ENCODE measurements at regions not wholly inside any gene's neighbourhood (a gene's known extent, or its start where the extent isn't known, plus 50 kb on each side); places are given as distances from the start of the nearest gene placed in this dataset.
"Not testable (repeated sequence)": the region's sequence is repeated elsewhere in the genome, so short reads cannot be mapped to it uniquely, and the experiment has no call there.

DNA sequence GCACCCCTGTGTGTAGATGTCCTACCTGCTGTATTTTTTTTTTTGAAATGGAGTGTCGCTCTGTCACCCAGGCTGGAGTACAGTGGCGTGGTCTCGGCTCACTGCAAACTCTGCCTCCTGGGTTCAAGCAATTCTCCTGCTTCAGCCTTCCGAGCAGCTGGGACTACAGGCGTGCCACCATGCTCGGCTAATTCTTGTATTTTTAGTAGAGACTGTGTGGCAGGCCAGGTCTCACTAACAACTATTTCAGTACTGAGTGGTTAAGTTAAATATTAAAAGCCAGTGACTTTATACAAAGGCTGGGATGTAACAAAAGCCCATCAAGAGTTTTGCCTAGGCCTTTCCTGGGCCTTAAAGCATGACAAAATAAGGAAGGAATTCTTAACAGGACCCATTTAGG, 255.3 kb upstream of the C2CD4B start:
- H3K9me3 ChIP-seq (ENCODE audit: control insufficient read depth, low read depth, low read length); H3K27me3 ChIP-seq (ENCODE audit: control insufficient read depth, insufficient read depth, low read length); H3K27ac ChIP-seq (ENCODE audit: low read length); DNase-seq; H3K4me3 ChIP-seq (ENCODE audit: low read length); H3K36me3 ChIP-seq (ENCODE audit: control insufficient read depth, insufficient read depth, low read length): not testable (repeated sequence)
- WGBS (ENCODE audit: insufficient coverage, low lambda C conversion rate), result no CpG with 5 or more reads among the region's 6 CpGs
- peaks cover 28% of the 10 kb centered on the region for H3K4me1 ChIP-seq (ENCODE audit: control insufficient read depth, insufficient read depth, low read length)

DNA sequence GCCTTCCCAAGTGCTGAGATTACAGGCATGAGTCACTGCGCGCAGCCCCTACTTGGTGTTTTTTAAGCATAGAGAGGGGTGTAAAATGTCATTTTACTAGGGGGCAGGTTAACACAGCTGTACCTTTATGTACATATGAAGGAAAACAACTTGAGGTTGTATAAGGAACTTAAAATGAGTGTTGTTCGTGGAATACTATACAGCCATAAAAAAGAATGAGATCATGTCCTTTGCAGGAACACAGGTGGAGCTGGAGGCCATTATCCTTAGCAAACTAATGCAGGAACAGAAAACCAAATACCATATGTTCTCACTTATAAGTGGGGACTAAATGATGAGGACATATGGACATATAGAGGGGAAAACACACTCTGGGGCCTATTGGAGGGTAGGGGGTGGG, 256.2 kb upstream of the C2CD4B start:
- Histone ChIP-seq H3K9me3 (ENCODE audit: control insufficient read depth, low read depth, low read length) (no peaks in the 10 kb centered on the region), H3K36me3 (ENCODE audit: control insufficient read depth, insufficient read depth, low read length) (no peaks in the 10 kb centered on the region), H3K27me3 (ENCODE audit: control insufficient read depth, insufficient read depth, low read length) (no peaks in the 10 kb centered on the region), H3K4me3 (ENCODE audit: low read length) (no peak overlapping the region), H3K27ac (ENCODE audit: low read length) (no peak overlapping the region), H3K4me1 (ENCODE audit: control insufficient read depth, insufficient read depth, low read length) (peaks cover 24% of the 10 kb centered on the region)
- no peak for DNase-seq
- WGBS (ENCODE audit: insufficient coverage, low lambda C conversion rate), result 100% methylated on average over 1 of the region's 3 CpGs

DNA sequence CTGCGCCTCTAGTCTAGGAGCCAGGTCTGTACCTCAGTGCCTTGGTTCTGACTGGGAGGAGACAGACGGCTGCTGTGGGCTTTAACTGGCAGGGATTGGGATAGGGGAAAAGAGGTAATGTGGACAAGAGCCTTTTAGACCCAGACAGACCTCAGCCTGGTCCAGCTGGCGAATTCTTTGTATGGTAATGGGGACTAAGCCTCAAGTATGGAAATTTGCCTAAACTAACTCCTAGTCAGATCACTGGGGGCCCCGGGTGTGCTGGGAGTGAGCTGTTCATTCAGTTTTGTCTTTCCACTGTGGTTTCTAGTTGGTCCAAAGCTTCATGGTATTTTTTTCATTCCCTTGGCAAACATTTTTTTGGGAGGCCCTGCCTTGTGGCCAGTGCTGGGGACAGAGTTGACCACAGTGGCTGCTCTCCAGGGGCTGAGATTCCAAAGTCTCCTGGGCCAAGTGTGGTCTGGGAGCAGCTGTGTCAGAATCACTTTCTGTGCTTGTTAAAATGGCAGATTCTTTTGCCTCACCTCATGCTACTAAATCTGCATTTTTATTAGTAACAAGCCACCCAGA, 261.4 kb upstream of the C2CD4B start:
- H3K9me3 ChIP-seq (ENCODE audit: control insufficient read depth, low read depth, low read length), result no peaks in the 10 kb centered on the region
- no peaks in the 10 kb centered on the region for H3K4me1 ChIP-seq (ENCODE audit: control insufficient read depth, insufficient read depth, low read length)
- H3K27me3 ChIP-seq (ENCODE audit: control insufficient read depth, insufficient read depth, low read length), result no peaks in the 10 kb centered on the region
- no peak for DNase-seq
- H3K36me3 ChIP-seq (ENCODE audit: control insufficient read depth, insufficient read depth, low read length), result no peaks in the 10 kb centered on the region
- H3K27ac ChIP-seq (ENCODE audit: low read length), result no peak overlapping the region
- H3K4me3 ChIP-seq (ENCODE audit: low read length), result no peak overlapping the region
- 50% methylated on average over 1 of the region's 4 CpGs for WGBS (ENCODE audit: insufficient coverage, low lambda C conversion rate)

DNA sequence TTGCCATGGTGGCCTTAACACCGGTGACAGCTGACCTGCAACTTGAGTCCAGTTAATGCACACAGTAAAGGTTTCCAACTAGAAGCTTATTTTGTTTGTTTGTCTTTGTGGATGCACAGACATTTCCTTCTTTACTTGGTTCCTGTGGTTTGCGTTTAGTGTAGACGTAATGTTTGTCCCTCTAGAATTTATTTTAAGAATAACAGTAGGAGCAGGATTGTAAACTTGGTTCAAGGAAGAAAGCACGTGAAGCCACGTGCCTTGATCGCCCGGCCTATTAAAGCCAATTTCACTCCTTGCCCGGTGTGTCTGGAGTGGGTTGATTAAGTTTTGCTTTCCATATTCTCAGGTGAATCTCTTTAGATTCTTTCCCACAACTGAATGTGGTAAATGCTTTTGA, 263.2 kb upstream of the C2CD4B start:
- Histone ChIP-seq H3K27ac (ENCODE audit: low read length) (no peak overlapping the region), H3K4me1 (ENCODE audit: control insufficient read depth, insufficient read depth, low read length) (no peaks in the 10 kb centered on the region), H3K27me3 (ENCODE audit: control insufficient read depth, insufficient read depth, low read length) (no peaks in the 10 kb centered on the region), H3K9me3 (ENCODE audit: control insufficient read depth, low read depth, low read length) (no peaks in the 10 kb centered on the region), H3K36me3 (ENCODE audit: control insufficient read depth, insufficient read depth, low read length) (no peaks in the 10 kb centered on the region), H3K4me3 (ENCODE audit: low read length) (no peak overlapping the region)
- no peak for DNase-seq
- WGBS (ENCODE audit: insufficient coverage, low lambda C conversion rate), result 96% methylated on average over 5 of the region's 8 CpGs

DNA sequence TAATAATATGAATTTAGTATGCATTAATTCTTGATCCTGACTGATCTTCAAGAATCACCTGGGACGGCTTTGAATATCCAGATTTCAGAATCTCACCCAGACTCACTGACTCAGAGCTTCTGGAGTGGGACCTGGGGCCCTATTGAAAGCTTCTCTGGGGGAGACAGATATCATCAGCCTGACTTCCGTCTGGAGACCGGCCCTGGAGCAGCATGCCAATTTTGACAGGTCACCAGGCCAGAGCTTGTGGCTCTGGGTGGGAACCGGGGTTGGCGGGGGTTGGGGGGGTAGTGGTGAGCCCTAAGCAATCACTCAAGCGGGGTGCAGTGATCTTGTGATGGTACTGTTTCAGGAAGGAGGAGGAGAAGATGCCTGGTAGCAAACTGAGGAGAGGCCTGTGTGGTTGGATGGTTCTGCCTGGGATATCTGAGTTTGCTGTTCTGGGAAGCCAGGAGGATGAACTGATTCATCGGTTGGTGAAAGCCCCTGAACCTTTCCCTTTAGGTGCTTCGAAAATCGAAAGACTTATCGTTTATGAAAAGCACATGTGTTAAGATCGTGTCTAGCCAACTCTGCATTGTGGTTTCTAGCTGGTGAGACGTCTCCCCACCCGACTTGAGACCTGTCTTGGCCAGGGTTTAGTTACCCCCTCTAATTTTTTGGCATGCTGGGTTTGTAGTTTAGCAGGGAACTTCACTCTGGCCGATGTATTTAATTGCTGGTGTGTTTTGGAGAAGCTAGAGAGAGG, 263.9 kb upstream of the C2CD4B start:
- no peak overlapping the region for H3K4me3 ChIP-seq (ENCODE audit: low read length)
- no peak for DNase-seq
- H3K27ac ChIP-seq (ENCODE audit: low read length), result no peak overlapping the region
- no peaks in the 10 kb centered on the region for H3K27me3 ChIP-seq (ENCODE audit: control insufficient read depth, insufficient read depth, low read length)
- no peaks in the 10 kb centered on the region for H3K36me3 ChIP-seq (ENCODE audit: control insufficient read depth, insufficient read depth, low read length)
- no peaks in the 10 kb centered on the region for H3K4me1 ChIP-seq (ENCODE audit: control insufficient read depth, insufficient read depth, low read length)
- no peaks in the 10 kb centered on the region for H3K9me3 ChIP-seq (ENCODE audit: control insufficient read depth, low read depth, low read length)
- WGBS (ENCODE audit: insufficient coverage, low lambda C conversion rate), result no CpG with 5 or more reads among the region's 14 CpGs

DNA sequence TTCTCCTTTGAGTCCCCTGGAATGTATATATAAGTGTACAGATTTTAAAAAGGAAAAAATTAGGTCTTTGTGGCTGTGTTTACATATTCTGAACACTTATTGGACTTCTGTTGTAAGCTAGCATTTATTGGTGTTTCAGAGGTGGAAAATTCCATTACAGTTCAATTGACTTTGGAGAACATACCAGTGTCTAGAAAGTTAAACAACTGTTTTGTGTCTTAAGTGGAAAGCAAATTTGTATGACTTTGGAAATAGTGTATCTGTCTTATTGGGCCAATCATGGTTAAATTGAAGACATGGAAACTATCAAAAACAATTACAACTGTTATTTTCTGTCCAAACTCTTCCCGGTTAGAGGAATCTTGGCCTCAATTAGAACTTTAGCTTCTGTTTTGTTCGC, 265.0 kb upstream of the C2CD4B start:
- H3K9me3 ChIP-seq (ENCODE audit: control insufficient read depth, low read depth, low read length), result no peaks in the 10 kb centered on the region
- no peaks in the 10 kb centered on the region for H3K4me1 ChIP-seq (ENCODE audit: control insufficient read depth, insufficient read depth, low read length)
- no peak overlapping the region for H3K4me3 ChIP-seq (ENCODE audit: low read length)
- WGBS (ENCODE audit: insufficient coverage, low lambda C conversion rate), result 100% methylated on average over 2 of the region's 2 CpGs
- no peaks in the 10 kb centered on the region for H3K27me3 ChIP-seq (ENCODE audit: control insufficient read depth, insufficient read depth, low read length)
- H3K27ac ChIP-seq (ENCODE audit: low read length), result no peak overlapping the region
- H3K36me3 ChIP-seq (ENCODE audit: control insufficient read depth, insufficient read depth, low read length), result no peaks in the 10 kb centered on the region
- DNase-seq, result no peak

DNA sequence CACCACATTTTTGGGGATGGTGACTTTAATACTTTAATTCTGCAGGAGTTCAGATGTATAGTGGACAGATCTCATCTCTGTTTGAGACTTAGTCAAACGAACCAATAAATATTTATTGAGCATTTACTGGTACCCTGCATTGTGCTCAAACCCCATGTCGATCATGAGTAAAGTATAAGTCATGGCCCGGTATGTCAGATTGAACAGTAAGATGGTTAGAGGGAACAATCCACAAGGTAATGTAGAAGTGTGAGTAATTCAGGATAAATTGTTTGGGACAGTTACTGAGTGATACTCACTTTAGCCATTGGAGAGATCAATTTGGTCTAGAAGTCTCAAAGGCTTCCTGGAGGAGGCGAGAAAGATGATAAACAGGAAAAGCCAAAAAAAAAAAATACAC, 265.5 kb upstream of the C2CD4B start:
- H3K27ac ChIP-seq (ENCODE audit: low read length), result no peak overlapping the region

DNA sequence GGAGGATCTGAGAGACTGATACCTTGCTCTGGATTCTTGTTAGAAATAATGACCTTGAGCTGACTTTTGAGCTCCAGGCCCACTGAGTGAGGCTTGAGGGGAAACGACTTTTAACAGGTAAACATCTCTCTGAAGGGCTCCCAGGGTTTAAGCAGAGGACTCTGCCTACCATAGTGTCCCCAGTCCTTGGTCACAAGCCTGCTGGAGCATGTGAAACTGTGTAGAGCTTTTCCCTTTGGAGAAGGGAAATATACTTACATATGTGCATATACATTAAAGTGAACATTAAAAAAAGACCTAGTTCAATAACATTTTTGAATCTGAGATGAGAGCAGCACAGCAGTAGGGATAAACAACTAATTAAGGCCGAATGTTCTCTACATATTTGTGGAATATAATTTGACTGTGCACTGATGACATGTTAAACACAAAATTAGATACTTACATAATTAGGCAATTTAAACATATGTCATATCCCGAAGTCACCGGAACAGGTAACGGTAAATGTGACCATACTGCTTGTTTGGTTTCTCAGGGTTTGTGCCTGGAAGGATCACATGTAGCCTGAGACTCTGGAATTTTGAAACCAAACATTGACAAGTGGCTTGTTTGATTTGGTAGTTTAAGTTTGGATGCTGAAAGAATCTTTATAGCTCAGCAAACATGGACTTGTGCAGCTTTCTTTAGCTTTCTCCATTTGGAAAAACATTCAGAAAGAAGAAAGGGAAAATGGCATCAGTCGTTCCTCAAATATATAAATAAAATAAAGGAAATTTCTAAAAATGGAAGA, 266.1 kb upstream of the C2CD4B start:
- H3K27me3 ChIP-seq (ENCODE audit: control insufficient read depth, insufficient read depth, low read length), result no peaks in the 10 kb centered on the region
- H3K4me3 ChIP-seq (ENCODE audit: low read length), result no peak overlapping the region
- no peaks in the 10 kb centered on the region for H3K36me3 ChIP-seq (ENCODE audit: control insufficient read depth, insufficient read depth, low read length)
- DNase-seq, result no peak
- WGBS (ENCODE audit: insufficient coverage, low lambda C conversion rate), result 60% methylated on average over 1 of the region's 6 CpGs
- no peaks in the 10 kb centered on the region for H3K4me1 ChIP-seq (ENCODE audit: control insufficient read depth, insufficient read depth, low read length)
- no peak overlapping the region for H3K27ac ChIP-seq (ENCODE audit: low read length)
- no peaks in the 10 kb centered on the region for H3K9me3 ChIP-seq (ENCODE audit: control insufficient read depth, low read depth, low read length)

More for the DNA sequence above, 265.5 kb upstream of the C2CD4B start:
- DNase-seq, result no peak
- 94% methylated on average over 2 of the region's 4 CpGs for WGBS (ENCODE audit: insufficient coverage, low lambda C conversion rate)
- no peaks in the 10 kb centered on the region for H3K36me3 ChIP-seq (ENCODE audit: control insufficient read depth, insufficient read depth, low read length)
- H3K4me3 ChIP-seq (ENCODE audit: low read length), result no peak overlapping the region
- H3K4me1 ChIP-seq (ENCODE audit: control insufficient read depth, insufficient read depth, low read length), result no peaks in the 10 kb centered on the region
- H3K9me3 ChIP-seq (ENCODE audit: control insufficient read depth, low read depth, low read length), result no peaks in the 10 kb centered on the region
- no peaks in the 10 kb centered on the region for H3K27me3 ChIP-seq (ENCODE audit: control insufficient read depth, insufficient read depth, low read length)

DNA sequence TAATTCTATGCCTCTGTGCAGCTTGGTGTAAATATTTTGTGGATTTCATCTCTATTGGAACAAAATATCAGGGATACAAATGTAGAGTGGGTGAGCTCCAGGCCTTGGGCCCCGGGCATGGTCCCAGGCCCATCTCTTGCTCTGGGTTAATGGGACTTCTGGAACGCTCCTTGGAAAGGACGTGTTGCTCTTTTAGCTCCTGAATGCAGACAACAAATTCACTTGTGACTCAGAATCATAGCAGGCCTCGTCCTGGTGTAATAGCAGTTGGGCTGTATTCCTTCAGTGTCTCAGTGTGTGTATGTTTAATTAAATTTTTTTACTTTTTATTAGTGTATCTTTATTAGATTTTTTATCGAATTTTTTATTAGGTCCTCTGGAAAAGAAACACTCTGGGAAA, 266.7 kb upstream of the C2CD4B start:
- no peaks in the 10 kb centered on the region for H3K9me3 ChIP-seq (ENCODE audit: control insufficient read depth, low read depth, low read length)
- WGBS (ENCODE audit: insufficient coverage, low lambda C conversion rate), result 86% methylated on average over 1 of the region's 5 CpGs
- H3K4me3 ChIP-seq (ENCODE audit: low read length), result no peak overlapping the region
- no peaks in the 10 kb centered on the region for H3K4me1 ChIP-seq (ENCODE audit: control insufficient read depth, insufficient read depth, low read length)
- no peaks in the 10 kb centered on the region for H3K27me3 ChIP-seq (ENCODE audit: control insufficient read depth, insufficient read depth, low read length)
- no peak for DNase-seq
- no peaks in the 10 kb centered on the region for H3K36me3 ChIP-seq (ENCODE audit: control insufficient read depth, insufficient read depth, low read length)
- H3K27ac ChIP-seq (ENCODE audit: low read length), result no peak overlapping the region

DNA sequence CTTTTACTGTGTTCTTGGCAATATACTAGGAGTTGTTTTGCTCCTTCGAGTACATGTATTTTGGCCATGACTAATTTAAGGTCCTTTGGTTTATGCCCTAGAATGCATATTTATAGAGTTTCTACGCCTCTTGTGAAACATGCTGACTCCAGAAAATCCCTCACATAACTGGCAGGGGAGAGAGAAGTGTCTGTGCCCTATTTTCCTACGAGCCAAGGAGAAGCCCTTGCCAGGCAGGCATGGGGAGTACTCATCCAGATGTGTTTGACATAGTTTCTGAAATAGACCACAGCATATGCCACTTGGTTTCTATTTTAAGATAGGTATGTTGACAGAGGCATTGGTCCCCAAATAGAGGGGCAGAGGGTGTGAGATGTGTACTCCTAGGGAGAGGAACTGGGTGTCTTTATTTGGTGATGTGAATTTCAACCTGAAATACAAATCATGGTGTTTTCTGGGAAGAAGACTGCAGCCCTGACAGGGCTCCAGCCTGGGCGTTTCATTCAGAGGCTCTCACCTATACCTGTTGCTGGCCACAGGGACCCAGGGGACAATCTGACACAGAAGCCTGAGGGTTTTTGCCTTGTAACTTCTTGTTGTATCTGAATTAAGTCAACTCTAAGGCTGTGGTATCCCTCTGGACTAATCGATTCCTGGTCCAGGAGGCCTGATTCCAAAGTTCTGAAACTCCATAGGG, 267.8 kb upstream of the C2CD4B start:
- no CpG with 5 or more reads among the region's 5 CpGs for WGBS (ENCODE audit: insufficient coverage, low lambda C conversion rate)
- H3K9me3 ChIP-seq (ENCODE audit: control insufficient read depth, low read depth, low read length), result no peaks in the 10 kb centered on the region
- H3K27me3 ChIP-seq (ENCODE audit: control insufficient read depth, insufficient read depth, low read length), result no peaks in the 10 kb centered on the region
- no peak overlapping the region for H3K27ac ChIP-seq (ENCODE audit: low read length)
- no peaks in the 10 kb centered on the region for H3K4me1 ChIP-seq (ENCODE audit: control insufficient read depth, insufficient read depth, low read length)
- no peak for DNase-seq
- no peak overlapping the region for H3K4me3 ChIP-seq (ENCODE audit: low read length)
- H3K36me3 ChIP-seq (ENCODE audit: control insufficient read depth, insufficient read depth, low read length), result no peaks in the 10 kb centered on the region
